ENCODE measurements at regions not wholly inside any gene's neighbourhood (a gene's known extent, or its start where the extent isn't known, plus 50 kb on each side); places are given as distances from the start of the nearest gene placed in this dataset.
A peak's percentile ranks its signal among the peaks of the same experiment; 100 is the strongest.
"Not testable (repeated sequence)": the region's sequence is repeated elsewhere in the genome, so short reads cannot be mapped to it uniquely, and the experiment has no call there.

- Histone ChIP-seq H3K79me2 (ENCODE audit: insufficient read depth) (no peaks in the 10 kb centered on the region), H3K27ac (no peak overlapping the region), H3K4me3 (no peak overlapping the region), H4K20me1 (ENCODE audit: insufficient read depth) (no peaks in the 10 kb centered on the region), H3K4me2 (ENCODE audit: unreplicated experiment) (no peak overlapping the region), H3K9me2 (ENCODE audit: insufficient read depth) (no peaks in the 10 kb centered on the region), H3K9ac (no peak overlapping the region), H3K9me3 (ENCODE audit: low read depth) (no peaks in the 10 kb centered on the region), H3K27me3 (replicated peaks; ENCODE audit: insufficient read depth) (no peaks in the 10 kb centered on the region), H3K4me1 (ENCODE audit: insufficient read depth) (peaks cover 13% of the 10 kb centered on the region), H3F3A (ENCODE audit: insufficient read depth) (peaks cover 3% of the 10 kb centered on the region), H2AFZ (no peak overlapping the region), H3K36me3 (ENCODE audit: low read depth) (no peaks in the 10 kb centered on the region)
- in situ Hi-C loops (cut with MboI): no loop called here
- WGBS, 2 experiments (ENCODE audit: low coverage in 1 of 2, low lambda C conversion rate in 2 of 2, missing lambda C conversion rate in 2 of 2): 62 to 79% methylated on average over 4 of the region's 4 CpGs
- no peak for DNase-seq
- TF ChIP-seq EZH2 (IDR thresholded peaks at IDR 0.05; ENCODE audit: insufficient read depth, poor library complexity, severe bottlenecking): no peak
- no peak for TF ChIP-seq EZH2phosphoT487 (IDR thresholded peaks at IDR 0.05; ENCODE audit: insufficient read depth, low read depth)
Measured at GRCh38 chr6:1474205-1474604, 84.8 kb downstream of the FOXF2 start.

GRCh38 chr6:1475174-1475573 is 85.8 kb downstream of the FOXF2 start:
- Histone ChIP-seq H3K4me2 (ENCODE audit: unreplicated experiment) (no peak overlapping the region), H3K27ac (no peak overlapping the region), H3K9ac (no peak overlapping the region), H3K79me2 (ENCODE audit: insufficient read depth) (no peaks in the 10 kb centered on the region), H3K4me3 (no peak overlapping the region), H2AFZ (no peak overlapping the region), H3K4me1 (ENCODE audit: insufficient read depth) (peaks cover 23% of the 10 kb centered on the region), H4K20me1 (ENCODE audit: insufficient read depth) (no peaks in the 10 kb centered on the region), H3K27me3 (replicated peaks; ENCODE audit: insufficient read depth) (no peaks in the 10 kb centered on the region), H3K9me2 (ENCODE audit: insufficient read depth) (no peaks in the 10 kb centered on the region), H3K9me3 (ENCODE audit: low read depth) (no peaks in the 10 kb centered on the region), H3F3A (ENCODE audit: insufficient read depth) (peaks cover 12% of the 10 kb centered on the region), H3K36me3 (ENCODE audit: low read depth) (no peaks in the 10 kb centered on the region)
- 92 to 100% methylated on average over 1 of the region's 1 CpG for WGBS, 2 experiments (ENCODE audit: low coverage in 1 of 2, low lambda C conversion rate in 2 of 2, missing lambda C conversion rate in 2 of 2)
- TF ChIP-seq EZH2 (IDR thresholded peaks at IDR 0.05; ENCODE audit: insufficient read depth, poor library complexity, severe bottlenecking) (no peak), EZH2phosphoT487 (IDR thresholded peaks at IDR 0.05; ENCODE audit: insufficient read depth, low read depth) (no peak)
- no peak for DNase-seq
- in situ Hi-C loops (cut with MboI): no loop called here

- H3K27me3 ChIP-seq (replicated peaks; ENCODE audit: insufficient read depth): no peaks in the 10 kb centered on the region
- peaks cover 33% of the 10 kb centered on the region for H3F3A ChIP-seq (ENCODE audit: insufficient read depth)
- no peaks in the 10 kb centered on the region for H3K36me3 ChIP-seq (ENCODE audit: low read depth)
- no peaks in the 10 kb centered on the region for H3K9me3 ChIP-seq (ENCODE audit: low read depth)
- no peaks in the 10 kb centered on the region for H4K20me1 ChIP-seq (ENCODE audit: insufficient read depth)
- TF ChIP-seq EZH2 (IDR thresholded peaks at IDR 0.05; ENCODE audit: insufficient read depth, poor library complexity, severe bottlenecking) (no peak), EZH2phosphoT487 (IDR thresholded peaks at IDR 0.05; ENCODE audit: insufficient read depth, low read depth) (no peak)
- no peak overlapping the region for H2AFZ ChIP-seq
- no peaks in the 10 kb centered on the region for H3K9me2 ChIP-seq (ENCODE audit: insufficient read depth)
- H3K4me1 ChIP-seq (ENCODE audit: insufficient read depth): peaks cover 45% of the 10 kb centered on the region
- no peak overlapping the region for H3K4me2 ChIP-seq (ENCODE audit: unreplicated experiment)
- no peak overlapping the region for H3K27ac ChIP-seq
- H3K9ac ChIP-seq: no peak overlapping the region
- WGBS, 2 experiments (ENCODE audit: low coverage in 1 of 2, low lambda C conversion rate in 2 of 2, missing lambda C conversion rate in 2 of 2): 81 to 82% methylated on average over 11 of the region's 11 CpGs
- no peak overlapping the region for H3K4me3 ChIP-seq
- in situ Hi-C loops (cut with MboI): no loop called here
- DNase-seq: no peak
- H3K79me2 ChIP-seq (ENCODE audit: insufficient read depth): no peaks in the 10 kb centered on the region
Measured at GRCh38 chr6:1477432-1478090, 88.2 kb downstream of the FOXF2 start.

GRCh38 chr6:1478163-1478826 is 88.9 kb downstream of the FOXF2 start:
- H3K9ac ChIP-seq; H3K79me2 ChIP-seq (ENCODE audit: insufficient read depth); DNase-seq; H3K36me3 ChIP-seq (ENCODE audit: low read depth); in situ Hi-C loops (cut with MboI); H4K20me1 ChIP-seq (ENCODE audit: insufficient read depth); H3K4me3 ChIP-seq; H3K9me2 ChIP-seq (ENCODE audit: insufficient read depth); H3K9me3 ChIP-seq (ENCODE audit: low read depth); H3K27me3 ChIP-seq (replicated peaks; ENCODE audit: insufficient read depth); H2AFZ ChIP-seq: not testable (repeated sequence)
- H3K27ac ChIP-seq: peak overlapping the region; percentile 82
- peak overlapping the region; percentile 28 for H3K4me2 ChIP-seq (ENCODE audit: unreplicated experiment)
- WGBS, 2 experiments (ENCODE audit: low coverage in 1 of 2, low lambda C conversion rate in 2 of 2, missing lambda C conversion rate in 2 of 2): 50 to 61% methylated on average over 2 to 3 of the region's 4 CpGs
- H3F3A ChIP-seq (ENCODE audit: insufficient read depth): peaks cover 35% of the 10 kb centered on the region
- peaks cover 49% of the 10 kb centered on the region for H3K4me1 ChIP-seq (ENCODE audit: insufficient read depth)
